CD4-positive, alpha-beta T cell treated with Interleukin-17A for 4 hours (primary cell): ENCODE measurements at regions not wholly inside any gene's neighbourhood (a gene's known extent, or its start where the extent isn't known, plus 50 kb on each side); places are given as distances from the start of the nearest gene placed in this dataset.
A peak's percentile ranks its signal among the peaks of the same experiment; 100 is the strongest.
"Not testable (repeated sequence)": the region's sequence is repeated elsewhere in the genome, so short reads cannot be mapped to it uniquely, and the experiment has no call there.

Experiments used
- DNase-seq: peaks from one replicate; pipeline ENCODE4 v3.0.0-alpha.2; 2020; ENCODE audit warnings: mixed read lengths

- DNase-seq = no peak
Measured at GRCh38 chr1:148385371-148386030, 97.6 kb downstream of the PPIAL4G start.

GRCh38 chr1:148383966-148384365 lies 99.1 kb downstream of the PPIAL4G start:
- no peak for DNase-seq

- DNase-seq = no peak
Measured at GRCh38 chr1:148379697-148380096, 103.4 kb downstream of the PPIAL4G start.

DNA sequence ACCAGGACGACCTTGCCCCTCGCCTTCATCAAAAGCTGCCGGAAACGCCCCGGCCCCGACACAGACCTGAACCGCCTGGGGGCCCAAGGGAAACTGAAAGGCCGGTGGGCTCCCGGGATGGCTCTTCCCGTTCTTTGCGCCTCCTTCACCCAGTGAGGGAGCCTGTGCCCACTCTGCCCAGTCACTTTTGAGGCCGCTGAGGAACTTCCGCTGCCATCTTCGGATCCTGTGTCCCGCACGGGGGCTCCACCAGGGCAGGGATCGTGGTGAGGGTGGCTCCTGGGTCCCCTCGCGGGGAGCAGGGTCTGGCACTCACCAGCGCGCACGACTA lies 104.0 kb downstream of the PPIAL4G start:
- no peak for DNase-seq

GRCh38 chr1:148377992-148378391 lies 105.1 kb downstream of the PPIAL4G start:
- DNase-seq = not testable (repeated sequence)

DNA sequence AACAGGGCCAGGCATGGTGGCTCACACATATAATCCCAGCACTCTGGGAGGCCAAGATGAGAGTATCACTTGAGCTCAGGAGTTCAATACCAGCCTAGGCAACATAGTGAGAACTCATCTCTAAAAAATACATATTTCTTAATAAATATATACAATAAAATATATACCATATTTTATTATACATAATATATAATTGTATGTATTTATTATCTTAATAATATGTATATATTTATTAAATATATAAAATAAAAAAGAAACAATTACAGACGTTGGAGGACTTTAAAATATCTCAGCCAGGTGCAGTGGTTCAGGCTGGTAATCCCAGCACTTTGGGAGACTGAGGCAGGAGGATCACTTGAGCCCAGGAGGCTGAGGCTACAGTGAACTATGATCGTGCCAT lies 106.1 kb downstream of the PPIAL4G start:
- DNase-seq = not testable (repeated sequence)

GRCh38 chr1:148374101-148374500 lies 109.0 kb downstream of the PPIAL4G start:
- DNase-seq = no peak

- peak; percentile 36 for DNase-seq
Measured at GRCh38 chr1:148373192-148373925, 109.7 kb downstream of the PPIAL4G start.

DNA sequence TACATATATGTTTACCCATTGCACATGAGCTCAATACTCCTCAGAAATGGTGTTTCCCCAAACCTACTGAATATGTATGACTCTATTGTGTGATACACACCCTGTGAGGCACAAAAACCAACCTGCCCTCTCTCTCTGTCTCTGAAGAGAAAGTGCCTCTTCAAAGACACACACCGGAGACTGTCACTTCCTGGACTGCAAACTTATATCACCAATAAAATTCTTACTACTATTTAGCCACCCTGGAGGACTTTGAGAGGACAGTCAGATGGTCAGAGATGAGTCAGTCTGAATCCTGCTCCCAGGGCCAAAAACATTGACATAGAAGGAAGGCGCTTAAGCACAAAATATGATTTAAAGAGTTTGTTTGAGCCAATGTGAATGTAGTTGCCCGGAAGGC lies 110.4 kb downstream of the PPIAL4G start:
- DNase-seq = peak; percentile 67

GRCh38 chr1:148372051-148372726 lies 110.9 kb downstream of the PPIAL4G start:
- not testable (repeated sequence) for DNase-seq

DNA sequence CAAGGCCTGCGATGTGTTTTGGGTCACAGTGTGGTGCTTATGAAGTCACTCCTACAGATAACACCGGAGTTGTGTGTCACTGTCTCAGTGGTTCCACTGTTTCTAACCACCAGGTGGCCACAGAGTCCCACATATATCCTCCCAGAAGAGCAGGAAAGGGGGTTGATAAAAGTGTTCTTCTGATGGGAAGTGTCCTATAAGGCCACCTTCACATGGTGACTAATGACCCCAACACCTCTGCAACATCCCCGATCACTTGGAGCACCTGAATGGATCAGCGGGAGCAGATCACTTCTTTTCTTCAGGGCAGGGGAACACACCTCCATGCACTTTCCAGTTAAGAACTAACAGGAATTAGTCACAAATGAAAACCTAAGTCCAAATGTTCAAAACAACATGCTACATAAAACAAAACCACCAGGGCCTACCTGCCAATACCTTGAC lies 111.5 kb downstream of the PPIAL4G start:
- peak; percentile 78 for DNase-seq

- DNase-seq = not testable (repeated sequence)
Measured at GRCh38 chr1:148370661-148371060, 112.4 kb downstream of the PPIAL4G start.

GRCh38 chr1:148367596-148367995 lies 115.5 kb downstream of the PPIAL4G start:
- no peak for DNase-seq

DNA sequence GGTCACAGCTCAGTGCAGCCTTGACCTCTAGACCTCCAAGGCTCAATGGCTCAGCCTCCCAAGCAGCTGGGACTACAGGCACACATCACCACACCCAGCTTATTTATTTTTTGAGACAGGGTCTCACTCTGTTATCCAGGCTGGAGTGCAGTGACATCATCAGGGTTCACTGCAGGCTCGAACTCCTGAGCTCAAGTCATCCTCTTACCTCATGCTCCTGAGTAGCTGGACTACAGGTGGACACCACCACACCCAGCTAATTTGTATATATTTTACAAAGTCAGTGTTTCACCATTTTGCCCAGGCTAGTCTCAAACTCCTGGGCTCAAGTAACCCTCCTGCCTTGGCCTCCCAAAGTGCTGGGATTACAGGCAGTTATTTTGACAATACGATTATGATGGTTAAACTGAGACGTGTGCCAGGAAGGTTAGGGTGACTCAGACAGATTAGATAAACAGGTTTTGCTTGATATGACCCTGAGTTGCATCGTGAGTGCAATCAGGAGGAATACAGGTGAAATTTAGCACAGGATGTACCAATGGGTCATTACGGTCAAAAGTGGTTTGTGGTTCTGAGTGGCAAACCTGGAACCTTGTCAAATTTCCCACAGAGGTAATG lies 116.9 kb downstream of the PPIAL4G start:
- not testable (repeated sequence) for DNase-seq

DNA sequence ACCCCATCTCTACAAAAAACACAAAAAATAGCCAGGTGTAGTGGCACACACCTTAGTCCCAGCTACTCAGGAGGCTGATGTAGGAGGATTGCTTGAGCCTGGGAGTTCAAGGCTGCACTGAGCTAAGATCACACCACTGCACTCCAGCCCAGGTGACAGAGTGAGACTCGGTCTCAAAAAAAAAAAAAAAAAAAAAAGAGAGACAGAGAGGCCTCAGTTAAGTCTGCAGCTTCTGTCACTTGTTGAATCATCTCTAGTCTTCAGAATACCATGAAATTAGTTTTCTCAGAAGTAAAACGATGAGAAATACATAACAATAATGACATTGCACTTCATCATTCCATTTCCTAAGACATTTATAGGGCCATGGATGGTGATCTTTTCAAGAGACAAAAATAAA lies 118.0 kb downstream of the PPIAL4G start:
- DNase-seq = not testable (repeated sequence)

DNA sequence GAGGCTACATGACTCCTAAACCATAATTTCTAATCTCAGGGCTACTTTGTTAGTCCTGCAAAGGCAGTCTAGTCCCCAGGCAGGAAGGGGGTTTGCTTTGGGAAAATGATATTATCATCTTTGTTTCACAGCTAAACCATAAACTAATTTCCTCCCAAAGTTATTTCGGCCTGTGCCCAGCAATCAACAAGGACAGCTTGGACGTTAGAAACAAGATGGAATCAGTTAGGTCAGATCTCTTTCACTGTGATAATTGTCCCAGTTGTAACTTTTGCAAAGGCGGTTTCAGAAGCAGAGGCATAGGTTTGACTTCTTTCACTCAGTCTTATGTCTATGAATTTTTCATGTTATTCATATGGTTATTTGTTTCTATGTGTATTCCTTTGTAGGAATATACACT lies 119.1 kb downstream of the PPIAL4G start:
- not testable (repeated sequence) for DNase-seq

DNA sequence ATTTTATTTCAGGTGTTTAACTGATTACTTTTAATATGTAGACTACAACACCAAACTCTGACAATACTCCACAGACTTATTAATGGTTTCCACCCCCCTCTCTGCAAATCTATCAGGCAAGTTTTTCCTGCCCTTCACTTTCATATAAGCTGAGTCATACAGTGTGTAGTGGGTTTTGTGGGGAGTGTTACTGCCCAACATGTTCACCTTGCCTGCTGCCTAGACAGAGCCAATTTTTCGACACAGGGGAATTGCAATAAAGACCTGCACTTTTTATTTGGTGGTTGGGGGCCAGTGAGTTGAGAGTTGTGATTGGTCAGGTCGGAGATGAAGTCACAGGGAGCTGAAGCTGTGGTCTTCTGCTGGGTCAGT lies 119.7 kb downstream of the PPIAL4G start:
- DNase-seq = no peak

DNA sequence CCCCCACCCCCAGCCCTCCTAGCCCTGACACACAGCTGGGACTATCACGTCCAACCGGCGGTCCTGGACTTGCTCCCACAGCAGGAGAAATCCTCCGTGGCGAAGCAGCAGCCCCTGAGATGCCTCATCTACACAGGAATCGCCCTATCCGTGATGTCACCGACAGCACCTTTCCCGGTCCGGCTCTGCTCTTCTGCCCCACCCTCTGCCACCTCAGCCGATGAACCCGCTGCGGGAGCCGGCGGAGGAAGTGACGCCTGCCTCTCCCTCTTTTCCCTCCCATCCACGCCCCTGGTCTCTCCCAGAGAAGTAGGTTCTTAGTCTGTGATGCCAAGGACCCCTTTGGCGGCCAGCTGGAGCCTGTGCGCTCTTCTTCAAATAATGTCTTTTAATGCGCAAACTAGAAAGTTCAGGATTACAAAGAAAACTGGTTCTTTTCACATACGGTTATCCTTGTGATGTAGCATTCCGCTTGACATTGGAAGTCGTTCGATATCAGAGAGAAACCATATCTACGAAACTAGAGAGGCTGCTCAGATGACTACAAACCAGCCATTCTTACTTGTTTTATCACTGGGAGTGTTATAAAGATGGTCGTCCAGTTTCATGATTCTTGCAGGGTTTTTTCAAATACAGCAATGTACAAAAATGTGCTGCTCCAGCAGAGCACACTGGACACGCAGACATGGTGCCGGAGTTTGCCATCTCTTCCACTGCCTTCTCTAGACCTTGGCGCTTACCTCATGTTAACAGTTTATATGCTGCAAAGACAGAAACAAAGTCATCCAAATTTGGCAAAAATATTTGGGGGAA lies 120.3 kb downstream of the PPIAL4G start:
- peak; percentile 56 for DNase-seq

DNA sequence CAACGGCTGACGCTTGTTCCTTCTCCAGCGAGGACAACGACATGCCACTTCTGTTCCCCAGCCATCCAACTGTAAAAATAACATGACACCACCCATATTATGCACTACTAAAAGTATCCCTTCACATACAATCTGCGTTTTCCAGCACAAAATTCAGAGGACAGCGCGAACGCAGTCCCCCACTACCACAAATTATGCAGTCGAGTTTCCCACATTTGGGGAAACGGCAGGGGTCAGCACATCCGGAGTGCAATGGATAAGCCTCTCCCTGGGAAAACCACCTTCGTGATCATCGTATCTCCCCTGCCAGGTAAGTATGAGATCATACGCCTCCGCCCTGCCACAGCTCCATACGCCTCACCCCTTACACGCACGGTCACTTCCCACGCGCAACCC lies 120.9 kb downstream of the PPIAL4G start:
- peak; percentile 31 for DNase-seq

DNA sequence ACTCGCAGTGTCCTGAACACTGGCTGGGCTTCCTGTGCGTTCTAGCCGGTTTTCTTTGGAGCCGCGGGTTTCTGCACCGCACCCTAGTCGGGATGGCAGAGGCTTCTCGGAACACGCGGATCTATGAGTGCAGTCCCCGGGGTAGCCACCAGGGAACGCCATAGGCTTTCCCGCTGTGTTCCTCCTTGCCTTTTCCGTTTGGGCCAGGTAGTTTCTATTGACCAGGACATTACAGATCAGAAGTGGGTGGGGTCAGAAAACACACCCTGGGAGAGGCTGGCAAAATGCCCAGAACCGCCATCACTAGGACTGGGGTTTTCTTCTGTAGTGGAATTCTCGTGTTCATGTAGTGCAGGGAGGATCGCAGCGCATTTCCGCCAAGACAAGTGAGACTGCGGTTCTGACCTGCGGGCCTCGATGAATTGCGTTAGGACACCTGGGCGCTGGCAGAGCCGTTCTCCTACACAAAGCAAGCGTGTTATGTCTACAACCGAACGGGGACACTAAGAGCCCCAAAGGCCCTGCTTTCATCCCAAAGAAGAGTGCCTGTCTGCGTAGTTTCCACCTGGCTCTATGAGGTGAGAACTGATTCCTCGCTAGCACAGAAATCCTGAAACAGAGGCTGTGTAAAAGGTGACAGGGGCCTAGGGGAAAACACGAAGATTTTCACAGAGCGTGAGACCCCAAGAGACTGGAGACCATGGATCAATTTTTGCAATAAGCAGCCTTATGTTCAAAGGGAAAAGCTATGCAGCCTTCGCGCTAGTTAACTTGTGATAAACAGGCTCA lies 121.5 kb downstream of the PPIAL4G start:
- peak; percentile 65 for DNase-seq

DNA sequence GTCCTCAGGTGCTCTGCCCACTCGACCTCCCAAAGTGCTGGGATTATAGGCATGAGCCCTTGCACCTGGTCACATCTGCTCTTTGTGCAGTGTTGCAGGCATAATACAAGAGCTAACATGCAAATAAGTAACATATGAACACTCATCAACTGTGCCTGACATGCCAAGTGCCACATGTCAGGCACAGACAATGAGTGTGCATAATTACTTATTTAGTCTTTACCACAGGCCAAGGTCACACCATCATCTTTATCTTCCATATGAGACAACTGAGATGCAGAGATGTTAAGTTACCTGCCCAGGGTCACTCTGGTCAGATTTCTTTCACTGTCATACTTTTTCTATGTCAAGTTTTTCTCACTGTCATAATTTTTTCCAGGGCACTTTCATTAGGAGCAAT lies 126.1 kb downstream of the PPIAL4G start:
- DNase-seq = no peak

GRCh38 chr1:148355976-148356375 lies 127.1 kb downstream of the PPIAL4G start:
- no peak for DNase-seq
